ENCODE measurements at regions not wholly inside any gene's neighbourhood (a gene's known extent, or its start where the extent isn't known, plus 50 kb on each side); places are given as distances from the start of the nearest gene placed in this dataset.

DNA sequence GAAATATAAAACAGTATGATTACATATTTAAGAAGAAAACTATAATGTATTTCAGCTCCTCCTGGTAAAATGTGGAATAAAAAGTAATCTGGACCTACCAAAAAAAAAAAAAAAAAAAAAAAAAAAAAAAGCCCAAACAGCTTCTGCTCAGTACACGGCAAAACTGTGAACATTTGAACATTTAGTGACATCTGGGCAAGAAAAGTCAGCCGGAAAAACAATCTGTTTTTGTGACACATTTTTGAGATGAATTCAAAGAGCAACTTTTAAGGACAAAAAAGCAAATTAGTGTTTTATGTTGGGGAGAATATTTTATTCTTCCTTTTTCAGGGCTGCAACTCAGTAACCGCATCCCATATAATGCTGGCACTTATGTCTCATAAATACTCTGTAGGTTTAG lies 649.7 kb upstream of the KCNMB2 start:
- TF ChIP-seq CTCF (IDR thresholded peaks at IDR 0.05) (no peak), POLR2A (IDR thresholded peaks at IDR 0.05) (no peak)
